ENCODE measurements at regions not wholly inside any gene's neighbourhood (a gene's known extent, or its start where the extent isn't known, plus 50 kb on each side); places are given as distances from the start of the nearest gene placed in this dataset.

- H3K4me1 ChIP-seq (ENCODE audit: control insufficient read depth in 1 of 2, insufficient read depth in 2 of 2, low read length in 2 of 2), result no peaks in the 10 kb centered on the region
- no peaks in the 10 kb centered on the region for H3K9me2 ChIP-seq (ENCODE audit: insufficient read depth)
- no peak overlapping the region for H2AFZ ChIP-seq (ENCODE audit: low read depth, low read length, poor library complexity, severe bottlenecking)
- peaks cover 37% of the 10 kb centered on the region for H3K27me3 ChIP-seq (ENCODE audit: insufficient read depth, low read length)
- no peak overlapping the region for H3K9ac ChIP-seq (ENCODE audit: low read length)
- ChIA-PET POLR2A (no interaction called here), CTCF (no interaction called here), RAD21 (ENCODE audit: low non-redundant PET in 1 of 2, low total read pairs in 2 of 2, uncharacterized antibody in 2 of 2, unreplicated experiment in 2 of 2) (no interaction called here)
- no peaks in the 10 kb centered on the region for H3K79me2 ChIP-seq (ENCODE audit: insufficient read depth, low read length)
- H3K36me3 ChIP-seq (ENCODE audit: control insufficient read depth in 1 of 2, insufficient read depth in 2 of 2, low read length in 2 of 2), result no peaks in the 10 kb centered on the region
- no peak overlapping the region for H3K4me2 ChIP-seq (ENCODE audit: low read length)
- intact Hi-C loops (cut with micrococcal nuclease), result no loop called here
- ATAC-seq, result no peak
- TF ChIP-seq CEBPB (IDR thresholded peaks at IDR 0.05; ENCODE audit: low read depth) (no peak), EZH2phosphoT487 (IDR thresholded peaks at IDR 0.05; ENCODE audit: borderline replicate concordance) (no peak), SRF (IDR thresholded peaks at IDR 0.05; ENCODE audit: low read depth) (no peak), YY1 (IDR thresholded peaks at IDR 0.05; ENCODE audit: extremely low read depth, insufficient replicate concordance, low read depth, low read length) (no peak), FOSL1 (IDR thresholded peaks at IDR 0.05; ENCODE audit: low read depth) (no peak), CBX3 (IDR thresholded peaks at IDR 0.05; ENCODE audit: low read depth) (no peak), POLR2AphosphoS5 (IDR thresholded peaks at IDR 0.05; ENCODE audit: low read depth, low read length) (no peak), ZBTB33 (IDR thresholded peaks at IDR 0.05; ENCODE audit: extremely low read depth, insufficient replicate concordance, low read length) (no peak), TCF7L2 (IDR thresholded peaks at IDR 0.05; ENCODE audit: borderline replicate concordance, extremely low read depth, insufficient read depth, insufficient read length) (no peak), RAD21 (IDR thresholded peaks at IDR 0.05; ENCODE audit: low read depth) (no peak), SIN3A (IDR thresholded peaks at IDR 0.05; ENCODE audit: low read depth) (no peak), MAX (IDR thresholded peaks at IDR 0.05) (no peak), CTCF (IDR thresholded peaks at IDR 0.05 in 2 of 3, conservative IDR thresholded peaks at IDR 0.05 in 1 of 3; ENCODE audit: borderline replicate concordance in 1 of 3, insufficient read depth in 1 of 3, low read depth in 2 of 3, low read length in 2 of 3) (no peak), POLR2A (IDR thresholded peaks at IDR 0.05; ENCODE audit: borderline replicate concordance, extremely low read depth, insufficient read depth, insufficient read length) (no peak)
- DNase-seq (ENCODE audit: low read depth, low spot score), result no peak
- no peaks in the 10 kb centered on the region for H4K20me1 ChIP-seq (ENCODE audit: insufficient read depth)
- no peak overlapping the region for H3K4me3 ChIP-seq (replicated peaks in 1 of 2; ENCODE audit: low read depth in 1 of 2, low read length in 2 of 2)
- no TSS peak for BruUV-seq (replicated peaks)
- H3K9me3 ChIP-seq (ENCODE audit: control insufficient read depth in 1 of 2, insufficient read depth in 1 of 2, low read depth in 1 of 2, low read length in 2 of 2), result no peaks in the 10 kb centered on the region
- H3K27ac ChIP-seq (ENCODE audit: low read depth, low read length), result no peak overlapping the region
Observed at GRCh38 chr11:110832080-110832479, 119.8 kb upstream of the ARHGAP20 start.
